Left ventricle myocardium inferior (tissue), 1 donor: ENCODE measurements at regions not wholly inside any gene's neighbourhood (a gene's known extent, or its start where the extent isn't known, plus 50 kb on each side); places are given as distances from the start of the nearest gene placed in this dataset.
"Not testable (repeated sequence)": the region's sequence is repeated elsewhere in the genome, so short reads cannot be mapped to it uniquely, and the experiment has no call there.

ENCODE experiments used
- DNase-seq: peaks from one replicate; pipeline ENCODE4 v3.0.0-alpha.2; 2020
- H3K27ac ChIP-seq: fragments of 200-600 bp; replicated peaks from 2 replicates; pipeline ENCODE4 v1.8.0; 2021
- H3K27me3 ChIP-seq: fragments of 200-600 bp; 2 replicates; pipeline ENCODE4 v1.8.0; 2021; ENCODE audit warnings: low read depth
- H3K36me3 ChIP-seq: fragments of 200-600 bp; 2 replicates; pipeline ENCODE4 v1.8.0; 2021
- H3K4me1 ChIP-seq: fragments of 200-600 bp; 2 replicates; pipeline ENCODE4 v1.8.0; 2021
- H3K4me3 ChIP-seq: fragments of 200-600 bp; 2 replicates; pipeline ENCODE4 v1.8.0; 2021; ENCODE audit warnings: mild to moderate bottlenecking, moderate library complexity
- H3K9me3 ChIP-seq: fragments of 200-600 bp; replicated peaks from 2 replicates; pipeline ENCODE4 v1.8.0; 2021
- CTCF ChIP-seq: fragments of 200-600 bp; IDR thresholded peaks from 2 replicates; pipeline ENCODE4 v1.8.0; 2021; ENCODE audit warnings: antibody characterized with exemption, mild to moderate bottlenecking, borderline replicate concordance
- intact Hi-C: fragments of 100-400 bp; cut with micrococcal nuclease; formaldehyde crosslinking; loops from one replicate; pipeline ENCODE4 v1.11.0; 2022
- donor health status: DM: no; HTN: yes; CAD: no; lungs with severe emphysema.

GRCh38 chrX:53768865-53769264, 82.3 kb upstream of the HUWE1 start:
- intact Hi-C loops: no loop called here
- Histone ChIP-seq H3K27ac (no peak overlapping the region), H3K4me1 (no peaks in the 10 kb centered on the region), H3K27me3 (no peaks in the 10 kb centered on the region), H3K4me3 (no peak overlapping the region), H3K9me3 (no peaks in the 10 kb centered on the region), H3K36me3 (no peaks in the 10 kb centered on the region)
- TF ChIP-seq CTCF: no peak
- DNase-seq: no peak

- H3K27ac ChIP-seq: no peak overlapping the region
- no peaks in the 10 kb centered on the region for H3K27me3 ChIP-seq
- no peaks in the 10 kb centered on the region for H3K9me3 ChIP-seq
- intact Hi-C loops: no loop called here
- no peak for TF ChIP-seq CTCF
- no peaks in the 10 kb centered on the region for H3K4me1 ChIP-seq
- DNase-seq: no peak
- H3K36me3 ChIP-seq: no peaks in the 10 kb centered on the region
- no peak overlapping the region for H3K4me3 ChIP-seq
These were observed 81.9 kb upstream of the HUWE1 start for GRCh38 chrX:53768451-53768850.

GRCh38 chrX:53767544-53767943, 81.0 kb upstream of the HUWE1 start:
- no peak for DNase-seq
- Histone ChIP-seq H3K4me3 (no peak overlapping the region), H3K27me3 (no peaks in the 10 kb centered on the region), H3K36me3 (no peaks in the 10 kb centered on the region), H3K4me1 (no peaks in the 10 kb centered on the region), H3K9me3 (no peaks in the 10 kb centered on the region), H3K27ac (no peak overlapping the region)
- TF ChIP-seq CTCF: no peak
- intact Hi-C loops: no loop called here

- H3K4me1 ChIP-seq, H3K36me3 ChIP-seq, H3K27ac ChIP-seq, DNase-seq, intact Hi-C loops, H3K9me3 ChIP-seq, H3K4me3 ChIP-seq, H3K27me3 ChIP-seq: not testable (repeated sequence)
These were observed 70.7 kb upstream of the HUWE1 start for GRCh38 chrX:53757181-53757580.

GRCh38 chrX:53746718-53747117, 60.2 kb upstream of the HUWE1 start:
- H3K4me3 ChIP-seq: no peak overlapping the region
- peaks cover 6% of the 10 kb centered on the region for H3K9me3 ChIP-seq
- no peak for DNase-seq
- no peaks in the 10 kb centered on the region for H3K27me3 ChIP-seq
- H3K4me1 ChIP-seq: no peaks in the 10 kb centered on the region
- TF ChIP-seq CTCF: no peak
- H3K27ac ChIP-seq: no peak overlapping the region
- intact Hi-C loops: no loop called here
- H3K36me3 ChIP-seq: no peaks in the 10 kb centered on the region

- Histone ChIP-seq H3K4me3 (no peak overlapping the region), H3K27me3 (no peaks in the 10 kb centered on the region), H3K27ac (no peak overlapping the region), H3K9me3 (peaks cover 6% of the 10 kb centered on the region), H3K36me3 (no peaks in the 10 kb centered on the region), H3K4me1 (no peaks in the 10 kb centered on the region)
- intact Hi-C loops: no loop called here
- DNase-seq: no peak
- TF ChIP-seq CTCF: no peak
These were observed 56.7 kb upstream of the HUWE1 start for GRCh38 chrX:53743244-53743643.
